ENCODE measurements at regions not wholly inside any gene's neighbourhood (a gene's known extent, or its start where the extent isn't known, plus 50 kb on each side); places are given as distances from the start of the nearest gene placed in this dataset.

- TF ChIP-seq STAT6 (CRISPR knock-in tag; conservative IDR thresholded peaks at IDR 0.05; ENCODE audit: low read depth) (no peak), FOXP4 (CRISPR knock-in tag; IDR thresholded peaks at IDR 0.05) (no peak)
Observed at GRCh38 chr7:113664867-113665266, 253.9 kb downstream of the PPP1R3A start (continued).

- no peak for TF ChIP-seq NFATC4 (CRISPR knock-in tag; IDR thresholded peaks at IDR 0.05)
- no peak for TF ChIP-seq E2F4 (CRISPR knock-in tag; IDR thresholded peaks at IDR 0.05; ENCODE audit: borderline replicate concordance, low read depth)
- no peak for TF ChIP-seq STAT6 (CRISPR knock-in tag; conservative IDR thresholded peaks at IDR 0.05; ENCODE audit: low read depth)
- TF ChIP-seq MLX (CRISPR knock-in tag; IDR thresholded peaks at IDR 0.05): no peak
- no peak for TF ChIP-seq FOXP1 (CRISPR knock-in tag; IDR thresholded peaks at IDR 0.05; ENCODE audit: borderline replicate concordance)
- no peak for TF ChIP-seq NR3C1 (CRISPR knock-in tag; conservative IDR thresholded peaks at IDR 0.05; ENCODE audit: low read depth)
- no peak for TF ChIP-seq JAZF1 (CRISPR knock-in tag; IDR thresholded peaks at IDR 0.05)
- no peak for TF ChIP-seq RORB (CRISPR knock-in tag; IDR thresholded peaks at IDR 0.05)
- TF ChIP-seq ZNF281 (CRISPR knock-in tag; IDR thresholded peaks at IDR 0.05): no peak
- TF ChIP-seq FOXP4 (CRISPR knock-in tag; IDR thresholded peaks at IDR 0.05): no peak
- no peak for TF ChIP-seq ATF6 (CRISPR knock-in tag; IDR thresholded peaks at IDR 0.05)
- Mint-ChIP-seq H3K27ac (no peak overlapping the region), H3K36me3 (no peaks in the 10 kb centered on the region), H3K4me1 (no peaks in the 10 kb centered on the region), H3K4me3 (no peak overlapping the region), H3K27me3 (ENCODE audit: low read depth) (no peaks in the 10 kb centered on the region), H3K9me3 (peaks cover 5% of the 10 kb centered on the region; the same call in 1 of the 2 replicates)
- ChIA-PET CTCF (no interaction called here), POLR2A (no interaction called here)
- no peak for ATAC-seq
- no peak for DNase-seq (ENCODE audit: low spot score)
Observed at GRCh38 chr7:113659416-113659815, 259.4 kb downstream of the PPP1R3A start.

Measured in WTC11 (cell line).